Keratinocyte (primary cell): ENCODE measurements at regions not wholly inside any gene's neighbourhood (a gene's known extent, or its start where the extent isn't known, plus 50 kb on each side); places are given as distances from the start of the nearest gene placed in this dataset.

Experiments used
- EZH2 ChIP-seq: IDR thresholded peaks from one replicate; pipeline ENCODE4 v1.6.1; 2012; ENCODE audit warnings: inconsistent platforms, mild to moderate bottlenecking, low read length, moderate library complexity
- TF ChIP-seq, protein P1 (sequence below), 3 experiments: IDR thresholded peaks in 1 of 3; conservative IDR thresholded peaks in 1 of 3; optimal IDR thresholded peaks in 1 of 3; 2 replicates in 2 of 3; 3 replicates in 1 of 3; pipeline versions ENCODE3 to v1.5.1; 2011; ENCODE audit warnings: low read length in 3 of 3, mild to moderate bottlenecking in 3 of 3, moderate library complexity in 2 of 3, control low read depth in 1 of 3, inconsistent platforms in 1 of 3; ENCODE audit not compliant: insufficient read depth in 2 of 3; ENCODE audit errors: extremely low read depth in 1 of 3

DNA sequence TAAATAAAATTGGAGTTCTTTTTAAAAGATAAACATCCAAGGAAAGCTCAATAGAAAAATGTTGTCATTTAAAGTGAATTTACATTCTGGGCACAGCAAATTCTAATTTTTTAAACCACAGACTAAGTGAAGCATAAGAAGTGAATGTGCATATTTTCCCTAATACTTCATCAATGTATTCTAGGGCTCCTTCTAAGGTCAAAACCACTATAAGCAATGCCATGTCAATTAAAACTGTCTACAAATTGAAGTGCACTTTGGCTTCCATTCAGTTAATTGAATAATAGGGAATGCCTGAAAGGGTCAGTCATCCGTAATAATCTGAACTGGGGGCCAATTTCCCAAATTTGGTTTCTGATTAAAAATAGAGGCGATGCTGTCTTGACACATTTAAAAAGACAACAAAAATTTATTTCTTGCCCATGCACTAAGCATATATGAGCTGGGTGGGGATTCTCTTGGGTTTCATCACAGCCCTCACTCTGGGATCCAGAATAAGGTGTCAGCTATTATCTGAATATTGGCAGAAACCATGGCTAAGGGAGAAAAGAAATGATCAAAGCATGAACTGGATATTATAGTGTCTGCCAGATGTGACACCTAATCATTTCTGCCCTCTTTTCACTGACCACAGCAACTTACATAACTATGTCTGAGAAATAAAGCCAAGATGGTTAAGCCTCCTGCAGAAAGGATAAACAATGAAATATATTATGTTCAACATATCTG is 660.6 kb upstream of the B3GALT2 start:
- TF ChIP-seq, protein P1, sequence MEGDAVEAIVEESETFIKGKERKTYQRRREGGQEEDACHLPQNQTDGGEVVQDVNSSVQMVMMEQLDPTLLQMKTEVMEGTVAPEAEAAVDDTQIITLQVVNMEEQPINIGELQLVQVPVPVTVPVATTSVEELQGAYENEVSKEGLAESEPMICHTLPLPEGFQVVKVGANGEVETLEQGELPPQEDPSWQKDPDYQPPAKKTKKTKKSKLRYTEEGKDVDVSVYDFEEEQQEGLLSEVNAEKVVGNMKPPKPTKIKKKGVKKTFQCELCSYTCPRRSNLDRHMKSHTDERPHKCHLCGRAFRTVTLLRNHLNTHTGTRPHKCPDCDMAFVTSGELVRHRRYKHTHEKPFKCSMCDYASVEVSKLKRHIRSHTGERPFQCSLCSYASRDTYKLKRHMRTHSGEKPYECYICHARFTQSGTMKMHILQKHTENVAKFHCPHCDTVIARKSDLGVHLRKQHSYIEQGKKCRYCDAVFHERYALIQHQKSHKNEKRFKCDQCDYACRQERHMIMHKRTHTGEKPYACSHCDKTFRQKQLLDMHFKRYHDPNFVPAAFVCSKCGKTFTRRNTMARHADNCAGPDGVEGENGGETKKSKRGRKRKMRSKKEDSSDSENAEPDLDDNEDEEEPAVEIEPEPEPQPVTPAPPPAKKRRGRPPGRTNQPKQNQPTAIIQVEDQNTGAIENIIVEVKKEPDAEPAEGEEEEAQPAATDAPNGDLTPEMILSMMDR (optimal IDR thresholded peaks at IDR 0.05 in 1 of 3, IDR thresholded peaks at IDR 0.05 in 1 of 3, conservative IDR thresholded peaks at IDR 0.05 in 1 of 3; ENCODE audit: extremely low read depth in 1 of 3, insufficient read depth in 2 of 3, low read length in 3 of 3), result no peak
- TF ChIP-seq EZH2, result no peak
